22Rv1 (cell line): ENCODE measurements at regions not wholly inside any gene's neighbourhood (a gene's known extent, or its start where the extent isn't known, plus 50 kb on each side); places are given as distances from the start of the nearest gene placed in this dataset.

Experiments used
- H3K27ac ChIP-seq: fragments of 450-650 bp; 2 replicates; pipeline ENCODE4 v1.5.1; 2017
- CTCF ChIP-seq: fragments of 450-650 bp; IDR thresholded peaks from 2 replicates; pipeline ENCODE4 v1.5.1; 2017; ENCODE audit warnings: mild to moderate bottlenecking
- ZFX ChIP-seq: fragments of 450-650 bp; IDR thresholded peaks from 2 replicates; pipeline ENCODE4 v1.6.1; 2017; ENCODE audit warnings: antibody characterized with exemption, borderline replicate concordance

- no peak overlapping the region for H3K27ac ChIP-seq
- TF ChIP-seq CTCF (no peak), ZFX (no peak)
Measured at GRCh38 chr16:86304868-86305267, 205.5 kb upstream of the FOXF1 start.

- H3K27ac ChIP-seq, result no peak overlapping the region
- TF ChIP-seq CTCF (no peak), ZFX (no peak)
Measured at GRCh38 chr16:86305440-86305839, 204.9 kb upstream of the FOXF1 start.

- no peak for TF ChIP-seq CTCF
- TF ChIP-seq ZFX, result no peak
- no peak overlapping the region for H3K27ac ChIP-seq
Measured at GRCh38 chr16:86306011-86306644, 204.2 kb upstream of the FOXF1 start.

- TF ChIP-seq CTCF (no peak), ZFX (no peak)
- no peak overlapping the region for H3K27ac ChIP-seq
Measured at GRCh38 chr16:86306811-86307513, 203.4 kb upstream of the FOXF1 start.

GRCh38 chr16:86307514-86307903 is 202.8 kb upstream of the FOXF1 start:
- H3K27ac ChIP-seq, result no peak overlapping the region
- TF ChIP-seq ZFX (no peak), CTCF (no peak)

GRCh38 chr16:86308514-86308913 is 201.8 kb upstream of the FOXF1 start:
- TF ChIP-seq ZFX (no peak), CTCF (no peak)

GRCh38 chr16:86313631-86314030 is 196.7 kb upstream of the FOXF1 start:
- H3K27ac ChIP-seq, result no peak overlapping the region
- TF ChIP-seq CTCF, result no peak
- TF ChIP-seq ZFX, result no peak

More at GRCh38 chr16:86308514-86308913, 201.8 kb upstream of the FOXF1 start:
- H3K27ac ChIP-seq, result no peak overlapping the region
